ENCODE measurements at regions not wholly inside any gene's neighbourhood (a gene's known extent, or its start where the extent isn't known, plus 50 kb on each side); places are given as distances from the start of the nearest gene placed in this dataset.

DNA sequence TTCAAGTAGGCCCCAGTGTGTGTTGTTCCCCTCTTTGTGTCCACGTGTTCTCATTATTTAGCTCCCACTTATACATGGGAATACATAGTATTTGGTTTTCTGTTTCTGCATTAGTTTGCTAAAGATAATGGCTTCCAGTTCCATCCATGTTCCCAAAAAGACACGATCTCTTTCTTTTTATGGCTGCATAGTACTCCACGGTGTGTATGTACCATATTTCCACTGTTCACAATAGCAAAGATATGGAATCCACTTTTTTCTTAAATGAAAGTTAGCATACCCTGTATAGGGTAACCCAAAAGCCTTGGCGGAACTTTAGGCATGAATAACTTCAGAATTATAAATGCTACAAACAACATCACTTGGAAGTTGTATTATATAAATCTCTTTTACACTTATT, 83.4 kb upstream of the NDUFV2 start:
- TF ChIP-seq POLR2AphosphoS5 (IDR thresholded peaks at IDR 0.05; ENCODE audit: low read depth): no peak
- TF ChIP-seq, protein P1, sequence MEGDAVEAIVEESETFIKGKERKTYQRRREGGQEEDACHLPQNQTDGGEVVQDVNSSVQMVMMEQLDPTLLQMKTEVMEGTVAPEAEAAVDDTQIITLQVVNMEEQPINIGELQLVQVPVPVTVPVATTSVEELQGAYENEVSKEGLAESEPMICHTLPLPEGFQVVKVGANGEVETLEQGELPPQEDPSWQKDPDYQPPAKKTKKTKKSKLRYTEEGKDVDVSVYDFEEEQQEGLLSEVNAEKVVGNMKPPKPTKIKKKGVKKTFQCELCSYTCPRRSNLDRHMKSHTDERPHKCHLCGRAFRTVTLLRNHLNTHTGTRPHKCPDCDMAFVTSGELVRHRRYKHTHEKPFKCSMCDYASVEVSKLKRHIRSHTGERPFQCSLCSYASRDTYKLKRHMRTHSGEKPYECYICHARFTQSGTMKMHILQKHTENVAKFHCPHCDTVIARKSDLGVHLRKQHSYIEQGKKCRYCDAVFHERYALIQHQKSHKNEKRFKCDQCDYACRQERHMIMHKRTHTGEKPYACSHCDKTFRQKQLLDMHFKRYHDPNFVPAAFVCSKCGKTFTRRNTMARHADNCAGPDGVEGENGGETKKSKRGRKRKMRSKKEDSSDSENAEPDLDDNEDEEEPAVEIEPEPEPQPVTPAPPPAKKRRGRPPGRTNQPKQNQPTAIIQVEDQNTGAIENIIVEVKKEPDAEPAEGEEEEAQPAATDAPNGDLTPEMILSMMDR (IDR thresholded peaks at IDR 0.05; ENCODE audit: insufficient read depth, low read length): no peak
- TF ChIP-seq, protein P2, sequence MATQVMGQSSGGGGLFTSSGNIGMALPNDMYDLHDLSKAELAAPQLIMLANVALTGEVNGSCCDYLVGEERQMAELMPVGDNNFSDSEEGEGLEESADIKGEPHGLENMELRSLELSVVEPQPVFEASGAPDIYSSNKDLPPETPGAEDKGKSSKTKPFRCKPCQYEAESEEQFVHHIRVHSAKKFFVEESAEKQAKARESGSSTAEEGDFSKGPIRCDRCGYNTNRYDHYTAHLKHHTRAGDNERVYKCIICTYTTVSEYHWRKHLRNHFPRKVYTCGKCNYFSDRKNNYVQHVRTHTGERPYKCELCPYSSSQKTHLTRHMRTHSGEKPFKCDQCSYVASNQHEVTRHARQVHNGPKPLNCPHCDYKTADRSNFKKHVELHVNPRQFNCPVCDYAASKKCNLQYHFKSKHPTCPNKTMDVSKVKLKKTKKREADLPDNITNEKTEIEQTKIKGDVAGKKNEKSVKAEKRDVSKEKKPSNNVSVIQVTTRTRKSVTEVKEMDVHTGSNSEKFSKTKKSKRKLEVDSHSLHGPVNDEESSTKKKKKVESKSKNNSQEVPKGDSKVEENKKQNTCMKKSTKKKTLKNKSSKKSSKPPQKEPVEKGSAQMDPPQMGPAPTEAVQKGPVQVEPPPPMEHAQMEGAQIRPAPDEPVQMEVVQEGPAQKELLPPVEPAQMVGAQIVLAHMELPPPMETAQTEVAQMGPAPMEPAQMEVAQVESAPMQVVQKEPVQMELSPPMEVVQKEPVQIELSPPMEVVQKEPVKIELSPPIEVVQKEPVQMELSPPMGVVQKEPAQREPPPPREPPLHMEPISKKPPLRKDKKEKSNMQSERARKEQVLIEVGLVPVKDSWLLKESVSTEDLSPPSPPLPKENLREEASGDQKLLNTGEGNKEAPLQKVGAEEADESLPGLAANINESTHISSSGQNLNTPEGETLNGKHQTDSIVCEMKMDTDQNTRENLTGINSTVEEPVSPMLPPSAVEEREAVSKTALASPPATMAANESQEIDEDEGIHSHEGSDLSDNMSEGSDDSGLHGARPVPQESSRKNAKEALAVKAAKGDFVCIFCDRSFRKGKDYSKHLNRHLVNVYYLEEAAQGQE (IDR thresholded peaks at IDR 0.05; ENCODE audit: insufficient replicate concordance, low read depth): no peak
- no peak for TF ChIP-seq SPI1 (IDR thresholded peaks at IDR 0.05; ENCODE audit: borderline replicate concordance, low read depth)

Data from HL-60 (cell line).